Activated CD4-positive, alpha-beta T cell treated with anti-CD3 and anti-CD28 coated beads for 24 hours (primary cell): ENCODE measurements at regions not wholly inside any gene's neighbourhood (a gene's known extent, or its start where the extent isn't known, plus 50 kb on each side); places are given as distances from the start of the nearest gene placed in this dataset.

Source experiments
- DNase-seq, 2 donors: peaks; one replicate each; pipeline ENCODE4 v3.0.0-alpha.2; 2020; ENCODE audit warnings: low read depth in 2 of 2

- DNase-seq = no peak
Measured at GRCh38 chr9:105064248-105065097, 136.5 kb upstream of the ABCA1 start.

- DNase-seq = no peak
Measured at GRCh38 chr9:105065098-105066088, 137.4 kb upstream of the ABCA1 start.

GRCh38 chr9:105066275-105066865, 138.4 kb upstream of the ABCA1 start:
- no peak for DNase-seq

- DNase-seq = no peak
Measured at GRCh38 chr9:105067895-105068580, 140.1 kb upstream of the ABCA1 start.

GRCh38 chr9:105069285-105069684, 141.3 kb upstream of the ABCA1 start:
- no peak for DNase-seq

- DNase-seq = no peak
Measured at GRCh38 chr9:105069696-105070095, 141.7 kb upstream of the ABCA1 start.

- DNase-seq = no peak
Measured at GRCh38 chr9:105070176-105070575, 142.2 kb upstream of the ABCA1 start.

- no peak for DNase-seq
Measured at GRCh38 chr9:105072476-105072875, 144.5 kb upstream of the ABCA1 start.

- no peak for DNase-seq
Measured at GRCh38 chr9:105073147-105073546, 145.2 kb upstream of the ABCA1 start.

GRCh38 chr9:105074491-105074890, 146.5 kb upstream of the ABCA1 start:
- DNase-seq = no peak

GRCh38 chr9:105076729-105077128, 148.8 kb upstream of the ABCA1 start:
- no peak for DNase-seq

- no peak for DNase-seq
Measured at GRCh38 chr9:105079457-105079856, 151.5 kb upstream of the ABCA1 start.

- no peak for DNase-seq
Measured at GRCh38 chr9:105082843-105083242, 154.9 kb upstream of the ABCA1 start.

GRCh38 chr9:105083256-105083655, 155.3 kb upstream of the ABCA1 start:
- DNase-seq = no peak

- DNase-seq = no peak
Measured at GRCh38 chr9:105087910-105088898, 156.2 kb upstream of the SLC44A1 start.

- DNase-seq = no peak
Measured at GRCh38 chr9:105089874-105090273, 154.6 kb upstream of the SLC44A1 start.

- no peak for DNase-seq
Measured at GRCh38 chr9:105091004-105091640, 153.3 kb upstream of the SLC44A1 start.

GRCh38 chr9:105093685-105094084, 150.8 kb upstream of the SLC44A1 start:
- no peak for DNase-seq

GRCh38 chr9:105098370-105098769, 146.1 kb upstream of the SLC44A1 start:
- DNase-seq = no peak

GRCh38 chr9:105103776-105104175, 140.7 kb upstream of the SLC44A1 start:
- DNase-seq = no peak
